Limb (tissue), 2 donors: ENCODE measurements at regions not wholly inside any gene's neighbourhood (a gene's known extent, or its start where the extent isn't known, plus 50 kb on each side); places are given as distances from the start of the nearest gene placed in this dataset.
"Not testable (repeated sequence)": the region's sequence is repeated elsewhere in the genome, so short reads cannot be mapped to it uniquely, and the experiment has no call there.

Experiments
- DNase-seq, 2 donors: peaks; one replicate each; pipeline ENCODE4 v3.0.0-alpha.2; 2016; ENCODE audit errors: extremely low spot score in 2 of 2

- not testable (repeated sequence) for DNase-seq
These were observed 916.6 kb downstream of the BRD1 start for GRCh38 chr22:48911067-48911466.

- peak in 1 of 2 donors; percentile 6 for DNase-seq
These were observed 919.1 kb downstream of the BRD1 start for GRCh38 chr22:48908547-48908946.

GRCh38 chr22:48907591-48907990 is 920.1 kb downstream of the BRD1 start:
- DNase-seq = peak in 1 of 2 donors; percentile 10

GRCh38 chr22:48906216-48906835 is 921.3 kb downstream of the BRD1 start:
- DNase-seq = peak in 1 of 2 donors; percentile 16

GRCh38 chr22:48905206-48905975 is 922.3 kb downstream of the BRD1 start:
- DNase-seq = peak in 1 of 2 donors; percentile 17

GRCh38 chr22:48902983-48903650 is 924.6 kb downstream of the BRD1 start:
- DNase-seq = peak in 1 of 2 donors; percentile 3

GRCh38 chr22:48902001-48902869 is 925.4 kb downstream of the BRD1 start:
- peak in 1 of 2 donors; percentile 18 for DNase-seq

- DNase-seq = peak in 1 of 2 donors; percentile 6
These were observed 926.3 kb downstream of the BRD1 start for GRCh38 chr22:48901324-48901723.

- peak in 1 of 2 donors; percentile 0 for DNase-seq
These were observed 927.0 kb downstream of the BRD1 start for GRCh38 chr22:48900626-48901025.

- peak in 1 of 2 donors; percentile 4 for DNase-seq
These were observed 927.4 kb downstream of the BRD1 start for GRCh38 chr22:48900327-48900597.

GRCh38 chr22:48899523-48900326 is 927.9 kb downstream of the BRD1 start:
- DNase-seq = peak in 1 of 2 donors; percentile 12

GRCh38 chr22:48898524-48899250 is 929.0 kb downstream of the BRD1 start:
- DNase-seq = peak in 1 of 2 donors; percentile 13

- peak in 1 of 2 donors; percentile 17 for DNase-seq
These were observed 929.9 kb downstream of the BRD1 start for GRCh38 chr22:48897645-48898370.

GRCh38 chr22:48896766-48897644 is 930.7 kb downstream of the BRD1 start:
- peak in 1 of 2 donors; percentile 29 for DNase-seq

- peak in 1 of 2 donors; percentile 16 for DNase-seq
These were observed 931.6 kb downstream of the BRD1 start for GRCh38 chr22:48895831-48896765.

GRCh38 chr22:48895336-48895735 is 932.3 kb downstream of the BRD1 start:
- DNase-seq = peak in 1 of 2 donors; percentile 4

- DNase-seq = peak in 1 of 2 donors; percentile 18
These were observed 932.8 kb downstream of the BRD1 start for GRCh38 chr22:48894804-48895250.
